ENCODE measurements at regions not wholly inside any gene's neighbourhood (a gene's known extent, or its start where the extent isn't known, plus 50 kb on each side); places are given as distances from the start of the nearest gene placed in this dataset.

DNA sequence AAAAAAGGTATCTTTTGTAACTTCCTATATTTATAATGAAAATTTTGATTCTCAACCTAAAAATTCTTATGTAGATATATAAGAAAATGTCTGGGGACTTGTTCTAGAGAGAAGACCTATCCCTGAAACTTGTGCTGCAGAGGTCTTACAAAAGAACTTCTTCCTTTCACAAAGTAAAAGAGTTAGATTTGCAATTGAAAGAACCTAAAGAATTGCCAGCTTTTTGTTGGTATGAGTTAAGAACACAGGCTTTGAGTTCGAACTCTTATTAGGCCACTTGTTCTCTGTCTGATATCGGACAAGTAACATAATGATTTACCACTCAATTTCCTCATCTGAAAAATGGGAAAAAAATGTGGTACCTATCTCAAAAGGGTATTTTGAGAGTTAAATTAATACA lies 162.0 kb upstream of the LAMA2 start:
- TF ChIP-seq CTCF (IDR thresholded peaks at IDR 0.05) (no peak), POLR2A (IDR thresholded peaks at IDR 0.05) (no peak)
